ENCODE measurements at regions not wholly inside any gene's neighbourhood (a gene's known extent, or its start where the extent isn't known, plus 50 kb on each side); places are given as distances from the start of the nearest gene placed in this dataset.

GRCh38 chr6:85353012-85353411, 96.9 kb upstream of the NT5E start:
- TF ChIP-seq BHLHE40 (IDR thresholded peaks at IDR 0.05; ENCODE audit: borderline replicate concordance) (no peak), ELF4 (IDR thresholded peaks at IDR 0.05) (no peak), ARNT (IDR thresholded peaks at IDR 0.05) (no peak), SP1 (IDR thresholded peaks at IDR 0.05) (no peak), FOXM1 (IDR thresholded peaks at IDR 0.05; ENCODE audit: borderline replicate concordance) (no peak), TARDBP (IDR thresholded peaks at IDR 0.05) (no peak), SUZ12 (IDR thresholded peaks at IDR 0.05) (no peak), FOXA1 (IDR thresholded peaks at IDR 0.05) (no peak), FOXK2 (IDR thresholded peaks at IDR 0.05) (no peak), LEF1 (IDR thresholded peaks at IDR 0.05; ENCODE audit: borderline replicate concordance) (no peak), PKNOX1 (IDR thresholded peaks at IDR 0.05) (no peak), CTBP1 (IDR thresholded peaks at IDR 0.05; ENCODE audit: borderline replicate concordance) (no peak), ZNF384 (IDR thresholded peaks at IDR 0.05) (no peak), NFRKB (IDR thresholded peaks at IDR 0.05) (no peak), HDGF (IDR thresholded peaks at IDR 0.05; ENCODE audit: borderline replicate concordance) (no peak), L3MBTL2 (conservative IDR thresholded peaks at IDR 0.05) (no peak)
- ChIA-PET CTCF (interaction anchor here (1.5 kb wide), 1 partner anchor 130 kb away, joined by 9 read pairs; no protein-coding TSS in a partner anchor), POLR2A (no interaction called here)
- DNase-seq (ENCODE audit: extremely low spot score): no peak

- ChIA-PET CTCF (no interaction called here), POLR2A (no interaction called here)
Measured at GRCh38 chr6:85348643-85349042, 101.2 kb upstream of the NT5E start.

GRCh38 chr6:85347812-85348211, 102.1 kb upstream of the NT5E start:
- TF ChIP-seq FOXA1 (IDR thresholded peaks at IDR 0.05) (no peak), BHLHE40 (IDR thresholded peaks at IDR 0.05; ENCODE audit: borderline replicate concordance) (no peak), NFRKB (IDR thresholded peaks at IDR 0.05) (no peak), FOXK2 (IDR thresholded peaks at IDR 0.05) (no peak), FOXM1 (IDR thresholded peaks at IDR 0.05; ENCODE audit: borderline replicate concordance) (no peak), ZNF384 (IDR thresholded peaks at IDR 0.05) (no peak), ELF4 (IDR thresholded peaks at IDR 0.05) (no peak)
- no peak for DNase-seq (ENCODE audit: extremely low spot score)
- POLR2A ChIA-PET: no interaction called here
- CTCF ChIA-PET: interaction anchor here (0.6 kb wide), 1 partner anchor 21 kb away, joined by 3 read pairs; no protein-coding TSS in a partner anchor

More at GRCh38 chr6:85348643-85349042, 101.2 kb upstream of the NT5E start:
- TF ChIP-seq BHLHE40 (IDR thresholded peaks at IDR 0.05; ENCODE audit: borderline replicate concordance) (no peak), ARNT (IDR thresholded peaks at IDR 0.05) (no peak), ZNF384 (IDR thresholded peaks at IDR 0.05) (no peak), FOXM1 (IDR thresholded peaks at IDR 0.05; ENCODE audit: borderline replicate concordance) (no peak), FOXA1 (IDR thresholded peaks at IDR 0.05) (no peak), NFRKB (IDR thresholded peaks at IDR 0.05) (no peak), TARDBP (IDR thresholded peaks at IDR 0.05) (no peak), LEF1 (IDR thresholded peaks at IDR 0.05; ENCODE audit: borderline replicate concordance) (no peak), ELF4 (IDR thresholded peaks at IDR 0.05) (no peak), PKNOX1 (IDR thresholded peaks at IDR 0.05) (no peak), HDGF (IDR thresholded peaks at IDR 0.05; ENCODE audit: borderline replicate concordance) (no peak), SP1 (IDR thresholded peaks at IDR 0.05) (no peak)
- DNase-seq (ENCODE audit: extremely low spot score): peak; percentile 32

GRCh38 chr6:85346196-85346595, 103.7 kb upstream of the NT5E start:
- no peak for DNase-seq (ENCODE audit: extremely low spot score)
- TF ChIP-seq ARNT (IDR thresholded peaks at IDR 0.05) (no peak), FOXA1 (IDR thresholded peaks at IDR 0.05) (no peak), NFRKB (IDR thresholded peaks at IDR 0.05) (no peak), FOXK2 (IDR thresholded peaks at IDR 0.05) (no peak), SP1 (IDR thresholded peaks at IDR 0.05) (no peak), HDGF (IDR thresholded peaks at IDR 0.05; ENCODE audit: borderline replicate concordance) (no peak), L3MBTL2 (conservative IDR thresholded peaks at IDR 0.05) (no peak), ZNF384 (IDR thresholded peaks at IDR 0.05) (no peak), SUZ12 (IDR thresholded peaks at IDR 0.05) (no peak), TARDBP (IDR thresholded peaks at IDR 0.05) (no peak), ELF4 (IDR thresholded peaks at IDR 0.05) (no peak), LEF1 (IDR thresholded peaks at IDR 0.05; ENCODE audit: borderline replicate concordance) (no peak), FOXM1 (IDR thresholded peaks at IDR 0.05; ENCODE audit: borderline replicate concordance) (no peak), BHLHE40 (IDR thresholded peaks at IDR 0.05; ENCODE audit: borderline replicate concordance) (no peak)
- CTCF ChIA-PET: no interaction called here
- POLR2A ChIA-PET: no interaction called here

GRCh38 chr6:85344996-85345395, 104.9 kb upstream of the NT5E start:
- no peak for DNase-seq (ENCODE audit: extremely low spot score)
- TF ChIP-seq FOXK2 (IDR thresholded peaks at IDR 0.05) (no peak), LEF1 (IDR thresholded peaks at IDR 0.05; ENCODE audit: borderline replicate concordance) (no peak), FOXA1 (IDR thresholded peaks at IDR 0.05) (no peak), L3MBTL2 (conservative IDR thresholded peaks at IDR 0.05) (no peak), SUZ12 (IDR thresholded peaks at IDR 0.05) (no peak), HDGF (IDR thresholded peaks at IDR 0.05; ENCODE audit: borderline replicate concordance) (no peak), ARNT (IDR thresholded peaks at IDR 0.05) (no peak), ZNF384 (IDR thresholded peaks at IDR 0.05) (no peak), ELF4 (IDR thresholded peaks at IDR 0.05) (no peak), SP1 (IDR thresholded peaks at IDR 0.05) (no peak), PKNOX1 (IDR thresholded peaks at IDR 0.05) (no peak)
- ChIA-PET POLR2A (no interaction called here), CTCF (no interaction called here)

GRCh38 chr6:85343428-85343827, 106.5 kb upstream of the NT5E start:
- TF ChIP-seq CTBP1 (IDR thresholded peaks at IDR 0.05; ENCODE audit: borderline replicate concordance) (no peak), FOXK2 (IDR thresholded peaks at IDR 0.05) (no peak), TARDBP (IDR thresholded peaks at IDR 0.05) (no peak), NFRKB (IDR thresholded peaks at IDR 0.05) (no peak), ARNT (IDR thresholded peaks at IDR 0.05) (no peak), HDGF (IDR thresholded peaks at IDR 0.05; ENCODE audit: borderline replicate concordance) (no peak), FOXM1 (IDR thresholded peaks at IDR 0.05; ENCODE audit: borderline replicate concordance) (no peak), L3MBTL2 (conservative IDR thresholded peaks at IDR 0.05) (no peak), LEF1 (IDR thresholded peaks at IDR 0.05; ENCODE audit: borderline replicate concordance) (no peak), FOXA1 (IDR thresholded peaks at IDR 0.05) (no peak)
- ChIA-PET POLR2A (no interaction called here), CTCF (interaction anchor here (0.7 kb wide), 1 partner anchor 568 kb away, joined by 3 read pairs; no protein-coding TSS in a partner anchor)
- DNase-seq (ENCODE audit: extremely low spot score): no peak

All from HEK293T (cell line).